ENCODE measurements at regions not wholly inside any gene's neighbourhood (a gene's known extent, or its start where the extent isn't known, plus 50 kb on each side); places are given as distances from the start of the nearest gene placed in this dataset.
A peak's percentile ranks its signal among the peaks of the same experiment; 100 is the strongest.
"Not testable (repeated sequence)": the region's sequence is repeated elsewhere in the genome, so short reads cannot be mapped to it uniquely, and the experiment has no call there.

GRCh38 chr2:32882816-32883810 lies 63.6 kb upstream of the LTBP1 start:
- Histone ChIP-seq H3K4me2 (ENCODE audit: extremely low read depth, insufficient read depth, low read length) (no peak overlapping the region), H3K4me1 (ENCODE audit: control insufficient read depth, extremely low read depth, insufficient read depth, low read length) (no peaks in the 10 kb centered on the region), H3K79me2 (ENCODE audit: control insufficient read depth, insufficient read depth, low read length) (no peaks in the 10 kb centered on the region), H3K9ac (ENCODE audit: insufficient read depth, low read length) (no peak overlapping the region), H3K27me3 (ENCODE audit: control insufficient read depth, insufficient read depth, low read length) (no peaks in the 10 kb centered on the region), H3K4me3 (replicated peaks in 1 of 4; ENCODE audit: control extremely low read depth in 1 of 4, insufficient read depth in 1 of 4, low read depth in 3 of 4, low read length in 4 of 4) (no peak overlapping the region), H4K20me1 (ENCODE audit: control insufficient read depth, extremely low read depth, insufficient read depth, low read length) (no peaks in the 10 kb centered on the region), H2AFZ (ENCODE audit: low read length) (no peak overlapping the region), H3K9me3 (ENCODE audit: control insufficient read depth, insufficient read depth, low read depth, low read length) (no peaks in the 10 kb centered on the region), H3K27ac (ENCODE audit: insufficient read depth, low read length) (no peak overlapping the region), H3K36me3 (ENCODE audit: control insufficient read depth, insufficient read depth, low read length) (no peaks in the 10 kb centered on the region)
- TF ChIP-seq CTCF (conservative IDR thresholded peaks at IDR 0.05 in 1 of 2, IDR thresholded peaks at IDR 0.05 in 1 of 2; ENCODE audit: low read depth in 1 of 2, low read length in 2 of 2), result no peak
- peak; percentile 56 to 92 for DNase-seq (ENCODE audit: low read depth in 2 of 2)

- no peak overlapping the region for H3K4me2 ChIP-seq (ENCODE audit: extremely low read depth, insufficient read depth, low read length)
- no peaks in the 10 kb centered on the region for H3K4me1 ChIP-seq (ENCODE audit: control insufficient read depth, extremely low read depth, insufficient read depth, low read length)
- no peak overlapping the region for H3K4me3 ChIP-seq (replicated peaks in 1 of 4; ENCODE audit: control extremely low read depth in 1 of 4, insufficient read depth in 1 of 4, low read depth in 3 of 4, low read length in 4 of 4)
- H3K9ac ChIP-seq (ENCODE audit: insufficient read depth, low read length), result no peak overlapping the region
- H3K27ac ChIP-seq (ENCODE audit: insufficient read depth, low read length), result no peak overlapping the region
- no peaks in the 10 kb centered on the region for H3K79me2 ChIP-seq (ENCODE audit: control insufficient read depth, insufficient read depth, low read length)
- H2AFZ ChIP-seq (ENCODE audit: low read length), result no peak overlapping the region
- H3K36me3 ChIP-seq (ENCODE audit: control insufficient read depth, insufficient read depth, low read length), result no peaks in the 10 kb centered on the region
- H3K9me3 ChIP-seq (ENCODE audit: control insufficient read depth, insufficient read depth, low read depth, low read length), result no peaks in the 10 kb centered on the region
- no peaks in the 10 kb centered on the region for H3K27me3 ChIP-seq (ENCODE audit: control insufficient read depth, insufficient read depth, low read length)
- no peak for TF ChIP-seq EZH2 (IDR thresholded peaks at IDR 0.05; ENCODE audit: low read length, missing control alignments)
- no peak for TF ChIP-seq CTCF (conservative IDR thresholded peaks at IDR 0.05 in 1 of 2, IDR thresholded peaks at IDR 0.05 in 1 of 2; ENCODE audit: low read depth in 1 of 2, low read length in 2 of 2)
- peak in 1 of 2 donors; percentile 24 for DNase-seq (ENCODE audit: low read depth in 2 of 2)
- H4K20me1 ChIP-seq (ENCODE audit: control insufficient read depth, extremely low read depth, insufficient read depth, low read length), result no peaks in the 10 kb centered on the region
These were observed 62.4 kb upstream of the LTBP1 start for GRCh38 chr2:32884346-32884745.

- H3K9me3 ChIP-seq (ENCODE audit: control insufficient read depth, insufficient read depth, low read depth, low read length); H3K4me3 ChIP-seq (replicated peaks in 1 of 4; ENCODE audit: control extremely low read depth in 1 of 4, insufficient read depth in 1 of 4, low read depth in 3 of 4, low read length in 4 of 4); H4K20me1 ChIP-seq (ENCODE audit: control insufficient read depth, extremely low read depth, insufficient read depth, low read length); H3K36me3 ChIP-seq (ENCODE audit: control insufficient read depth, insufficient read depth, low read length); H3K4me1 ChIP-seq (ENCODE audit: control insufficient read depth, extremely low read depth, insufficient read depth, low read length); DNase-seq (ENCODE audit: low read depth in 2 of 2); H3K79me2 ChIP-seq (ENCODE audit: control insufficient read depth, insufficient read depth, low read length); H3K4me2 ChIP-seq (ENCODE audit: extremely low read depth, insufficient read depth, low read length); H2AFZ ChIP-seq (ENCODE audit: low read length); H3K27ac ChIP-seq (ENCODE audit: insufficient read depth, low read length); H3K9ac ChIP-seq (ENCODE audit: insufficient read depth, low read length); H3K27me3 ChIP-seq (ENCODE audit: control insufficient read depth, insufficient read depth, low read length): not testable (repeated sequence)
These were observed 60.2 kb upstream of the LTBP1 start for GRCh38 chr2:32886397-32887055.
